ENCODE measurements at regions not wholly inside any gene's neighbourhood (a gene's known extent, or its start where the extent isn't known, plus 50 kb on each side); places are given as distances from the start of the nearest gene placed in this dataset.

DNA sequence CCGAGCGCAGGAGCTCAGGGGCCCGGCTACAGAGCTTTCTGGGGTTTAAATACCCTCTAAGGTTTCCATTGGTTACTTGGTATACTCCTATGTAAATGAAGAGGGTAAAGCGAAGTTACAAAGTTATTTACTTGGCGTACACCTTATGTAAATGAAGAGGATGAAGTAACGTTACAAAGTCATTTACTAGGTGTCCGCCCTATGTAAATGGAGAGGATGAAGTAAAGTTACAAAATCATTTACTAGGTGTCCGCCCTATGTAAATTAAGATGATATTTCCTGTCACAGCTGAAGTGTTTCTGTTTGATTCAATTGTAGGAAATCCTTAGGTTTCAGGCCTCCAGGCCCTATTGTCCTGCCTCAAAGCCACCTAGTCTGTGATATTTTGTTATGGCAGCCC is 358.2 kb downstream of the MTRR start:
- TF ChIP-seq, protein P1, sequence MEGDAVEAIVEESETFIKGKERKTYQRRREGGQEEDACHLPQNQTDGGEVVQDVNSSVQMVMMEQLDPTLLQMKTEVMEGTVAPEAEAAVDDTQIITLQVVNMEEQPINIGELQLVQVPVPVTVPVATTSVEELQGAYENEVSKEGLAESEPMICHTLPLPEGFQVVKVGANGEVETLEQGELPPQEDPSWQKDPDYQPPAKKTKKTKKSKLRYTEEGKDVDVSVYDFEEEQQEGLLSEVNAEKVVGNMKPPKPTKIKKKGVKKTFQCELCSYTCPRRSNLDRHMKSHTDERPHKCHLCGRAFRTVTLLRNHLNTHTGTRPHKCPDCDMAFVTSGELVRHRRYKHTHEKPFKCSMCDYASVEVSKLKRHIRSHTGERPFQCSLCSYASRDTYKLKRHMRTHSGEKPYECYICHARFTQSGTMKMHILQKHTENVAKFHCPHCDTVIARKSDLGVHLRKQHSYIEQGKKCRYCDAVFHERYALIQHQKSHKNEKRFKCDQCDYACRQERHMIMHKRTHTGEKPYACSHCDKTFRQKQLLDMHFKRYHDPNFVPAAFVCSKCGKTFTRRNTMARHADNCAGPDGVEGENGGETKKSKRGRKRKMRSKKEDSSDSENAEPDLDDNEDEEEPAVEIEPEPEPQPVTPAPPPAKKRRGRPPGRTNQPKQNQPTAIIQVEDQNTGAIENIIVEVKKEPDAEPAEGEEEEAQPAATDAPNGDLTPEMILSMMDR (IDR thresholded peaks at IDR 0.05; ENCODE audit: insufficient read depth, low read length, poor library complexity, severe bottlenecking), result no peak
- H3K4me3 ChIP-seq (replicated peaks; ENCODE audit: low read depth, low read length), result no peak overlapping the region
- H3K36me3 ChIP-seq (ENCODE audit: control insufficient read depth, insufficient read depth, low read length), result no peaks in the 10 kb centered on the region
- DNase-seq (ENCODE audit: extremely low read depth, insufficient read length), result no peak
- H3K27me3 ChIP-seq (replicated peaks; ENCODE audit: control insufficient read depth, insufficient read depth, low read length), result no peaks in the 10 kb centered on the region

DNA sequence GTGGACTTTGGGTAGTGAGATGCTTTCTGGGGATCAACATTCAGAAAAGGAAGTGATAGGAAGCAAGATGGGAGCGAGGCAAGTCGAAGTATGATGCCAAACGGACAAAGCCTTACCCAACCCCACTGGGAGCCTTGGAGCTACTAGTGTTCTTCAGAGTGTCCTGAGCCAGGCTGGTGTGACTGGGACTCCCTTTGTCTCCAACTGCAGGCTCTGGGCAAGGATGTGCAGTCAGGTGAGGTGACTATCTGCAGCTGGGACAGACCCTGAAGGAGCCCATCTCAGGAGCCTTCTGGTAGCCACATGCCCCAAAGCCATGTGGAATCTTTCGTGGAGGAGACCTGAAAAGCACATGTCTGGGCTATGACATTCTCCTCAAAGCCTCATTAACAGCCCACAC is 360.6 kb downstream of the MTRR start:
- DNase-seq (ENCODE audit: extremely low read depth, insufficient read length), result no peak
- Histone ChIP-seq H3K4me3 (replicated peaks; ENCODE audit: low read depth, low read length) (no peak overlapping the region), H3K36me3 (ENCODE audit: control insufficient read depth, insufficient read depth, low read length) (no peaks in the 10 kb centered on the region), H3K27me3 (replicated peaks; ENCODE audit: control insufficient read depth, insufficient read depth, low read length) (no peaks in the 10 kb centered on the region)
- TF ChIP-seq, protein P1 (IDR thresholded peaks at IDR 0.05; ENCODE audit: insufficient read depth, low read length, poor library complexity, severe bottlenecking), result no peak

DNA sequence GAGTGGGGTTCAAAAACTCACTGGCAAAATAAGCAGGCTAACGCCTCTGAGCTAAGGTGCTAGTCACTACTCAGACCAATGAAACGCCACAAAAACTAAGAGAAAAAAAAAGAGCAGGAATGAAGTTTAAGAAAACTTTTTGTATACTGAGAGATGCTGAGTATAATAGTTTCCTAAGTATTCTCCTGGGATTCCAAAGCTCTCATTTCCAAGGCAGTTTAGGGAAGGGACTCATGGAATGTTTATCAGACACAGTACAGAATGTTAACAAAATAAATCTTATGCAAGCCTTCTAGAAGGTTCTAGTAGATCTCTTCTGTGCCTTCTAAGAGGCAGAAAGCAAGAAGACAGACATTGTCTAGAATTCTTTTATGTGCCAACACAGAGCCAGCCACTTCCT is 361.9 kb downstream of the MTRR start:
- no peak for DNase-seq (ENCODE audit: extremely low read depth, insufficient read length)
- Histone ChIP-seq H3K36me3 (ENCODE audit: control insufficient read depth, insufficient read depth, low read length) (no peaks in the 10 kb centered on the region), H3K27me3 (replicated peaks; ENCODE audit: control insufficient read depth, insufficient read depth, low read length) (no peaks in the 10 kb centered on the region), H3K4me3 (replicated peaks; ENCODE audit: low read depth, low read length) (no peak overlapping the region)
- TF ChIP-seq, protein P1 (IDR thresholded peaks at IDR 0.05; ENCODE audit: insufficient read depth, low read length, poor library complexity, severe bottlenecking), result no peak

DNA sequence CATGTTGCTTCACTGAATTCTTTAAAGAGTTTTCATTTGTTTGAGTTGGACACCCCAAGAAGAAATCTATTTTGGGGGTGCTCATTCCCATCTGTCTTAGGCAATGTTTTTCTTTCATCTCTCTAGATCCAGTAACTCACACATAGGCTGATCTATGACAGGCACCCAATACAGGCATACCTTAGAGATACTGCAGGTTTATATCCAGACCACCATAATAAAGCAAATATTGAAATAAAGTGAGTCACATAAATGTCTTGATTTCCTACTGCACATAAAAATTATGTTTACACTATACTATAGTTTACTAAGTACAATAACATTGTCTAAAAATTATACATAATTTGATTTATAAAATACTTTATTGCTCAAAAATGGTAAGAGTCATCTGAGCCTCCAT is 364.5 kb downstream of the MTRR start:
- no peaks in the 10 kb centered on the region for H3K27me3 ChIP-seq (replicated peaks; ENCODE audit: control insufficient read depth, insufficient read depth, low read length)
- H3K4me3 ChIP-seq (replicated peaks; ENCODE audit: low read depth, low read length), result no peak overlapping the region
- H3K36me3 ChIP-seq (ENCODE audit: control insufficient read depth, insufficient read depth, low read length), result no peaks in the 10 kb centered on the region
- TF ChIP-seq, protein P1 (IDR thresholded peaks at IDR 0.05; ENCODE audit: insufficient read depth, low read length, poor library complexity, severe bottlenecking), result no peak
- no peak for DNase-seq (ENCODE audit: extremely low read depth, insufficient read length)

DNA sequence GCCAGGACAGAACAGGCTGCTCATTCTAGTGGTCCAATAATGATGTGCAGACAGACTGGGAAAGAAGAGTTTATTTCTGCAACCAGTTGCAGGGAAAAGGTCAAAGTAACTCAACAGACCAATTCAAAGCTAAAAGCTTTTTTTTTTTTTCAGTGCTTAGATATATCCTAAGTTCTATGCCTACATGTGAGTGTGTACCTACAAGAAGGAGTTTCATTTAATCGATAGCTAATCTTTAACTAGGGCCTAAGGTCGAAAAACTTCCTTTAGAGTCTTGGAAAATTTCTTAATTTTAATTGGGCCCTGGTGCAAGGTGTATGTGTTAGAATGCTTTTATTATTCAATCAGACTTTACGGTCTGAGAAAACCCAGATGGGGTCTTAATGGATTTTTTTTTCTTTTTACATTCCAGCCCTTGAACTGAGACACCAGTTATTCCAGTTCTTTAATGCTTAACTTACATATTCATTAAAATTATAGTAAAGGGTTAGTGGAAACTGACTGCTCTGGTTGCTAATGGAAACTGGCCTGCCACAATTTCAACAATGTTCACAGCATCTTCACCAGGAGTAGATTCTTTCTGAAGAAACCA is 365.3 kb downstream of the MTRR start:
- Histone ChIP-seq H3K36me3 (ENCODE audit: control insufficient read depth, insufficient read depth, low read length) (no peaks in the 10 kb centered on the region), H3K27me3 (replicated peaks; ENCODE audit: control insufficient read depth, insufficient read depth, low read length) (no peaks in the 10 kb centered on the region), H3K4me3 (replicated peaks; ENCODE audit: low read depth, low read length) (no peak overlapping the region)
- TF ChIP-seq, protein P1 (IDR thresholded peaks at IDR 0.05; ENCODE audit: insufficient read depth, low read length, poor library complexity, severe bottlenecking), result no peak
- DNase-seq (ENCODE audit: extremely low read depth, insufficient read length), result no peak

DNA sequence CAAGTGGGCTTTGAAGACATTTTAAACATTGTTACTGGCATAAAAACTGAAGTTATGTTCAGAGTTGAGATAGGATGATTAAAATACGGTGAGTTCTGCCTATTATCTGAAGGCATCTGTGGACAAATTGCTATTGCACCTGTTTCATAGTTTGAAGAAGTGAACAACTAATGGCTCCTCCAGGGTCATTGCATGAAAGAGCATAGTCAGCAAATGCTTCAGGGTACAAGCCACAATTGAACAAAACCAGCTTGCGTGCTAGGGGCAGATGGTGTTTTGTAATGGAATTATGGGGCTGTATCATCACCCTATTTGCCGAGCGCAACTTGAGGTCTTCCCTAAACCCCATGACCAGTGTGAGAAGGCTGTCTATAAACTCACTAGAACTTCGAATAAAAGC is 369.1 kb downstream of the MTRR start:
- TF ChIP-seq, protein P1 (IDR thresholded peaks at IDR 0.05; ENCODE audit: insufficient read depth, low read length, poor library complexity, severe bottlenecking), result no peak
- no peaks in the 10 kb centered on the region for H3K27me3 ChIP-seq (replicated peaks; ENCODE audit: control insufficient read depth, insufficient read depth, low read length)
- DNase-seq (ENCODE audit: extremely low read depth, insufficient read length), result no peak
- no peaks in the 10 kb centered on the region for H3K36me3 ChIP-seq (ENCODE audit: control insufficient read depth, insufficient read depth, low read length)
- H3K4me3 ChIP-seq (replicated peaks; ENCODE audit: low read depth, low read length), result no peak overlapping the region

Measured in GM06990 (cell line).